Endometrium (tissue), 2 donors: ENCODE measurements at regions not wholly inside any gene's neighbourhood (a gene's known extent, or its start where the extent isn't known, plus 50 kb on each side); places are given as distances from the start of the nearest gene placed in this dataset.

Source experiments
- FAIRE-seq: peaks from 2 replicates; lab custom pipeline; 2012; peaks lifted over from hg19 to GRCh38; lab: Jason Lieb, UNC
- donor health status: control.
- donor health status: control.

DNA sequence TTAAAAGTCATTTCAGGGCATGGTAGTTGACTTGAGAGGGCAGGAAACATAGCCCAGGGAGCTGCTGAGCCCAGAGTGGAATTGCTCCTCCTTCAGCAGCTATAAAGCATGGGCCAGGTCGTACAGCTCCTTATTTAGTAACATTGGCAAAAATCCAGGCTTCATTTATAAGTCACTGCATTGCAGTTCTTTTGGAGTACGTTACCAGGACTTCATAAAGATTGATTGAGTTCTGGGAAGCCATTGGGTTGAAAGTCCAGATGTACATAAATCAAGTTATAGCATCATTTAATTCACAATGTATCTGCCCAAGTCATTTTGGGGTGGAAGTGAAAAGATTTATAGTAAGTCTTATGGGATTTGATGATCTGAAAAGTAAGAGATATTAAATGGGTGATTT lies 53.0 kb upstream of the ANKEF1 start:
- no peak for FAIRE-seq

DNA sequence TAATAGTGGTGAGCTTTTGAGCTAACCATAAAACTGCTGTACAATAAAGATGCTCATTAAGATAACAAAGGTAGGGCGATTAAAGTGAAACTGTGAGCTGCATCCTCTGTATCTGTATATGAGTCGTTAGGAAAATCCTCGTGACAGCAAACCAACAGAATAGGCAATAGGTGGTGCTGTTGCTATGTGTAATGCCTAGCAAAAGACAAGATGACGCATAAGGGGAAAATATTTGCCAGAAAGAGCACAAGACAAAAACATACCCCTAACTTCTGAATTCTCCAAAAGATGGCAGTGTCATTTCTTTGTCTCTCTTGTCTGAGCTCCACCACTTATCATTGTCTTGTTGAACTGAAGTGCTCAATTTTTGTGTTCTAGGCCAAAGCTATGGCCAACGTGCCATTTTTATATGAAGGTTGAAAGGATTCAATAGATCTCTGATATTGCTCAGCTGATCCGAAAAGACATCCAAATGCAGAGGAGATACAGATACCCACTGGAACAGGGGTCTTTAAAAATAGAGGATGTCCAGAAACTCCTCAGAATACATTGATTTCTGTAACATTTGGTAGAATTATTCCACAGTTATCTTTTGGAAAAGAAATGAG lies 56.3 kb upstream of the ANKEF1 start:
- peak; percentile 97 for FAIRE-seq

DNA sequence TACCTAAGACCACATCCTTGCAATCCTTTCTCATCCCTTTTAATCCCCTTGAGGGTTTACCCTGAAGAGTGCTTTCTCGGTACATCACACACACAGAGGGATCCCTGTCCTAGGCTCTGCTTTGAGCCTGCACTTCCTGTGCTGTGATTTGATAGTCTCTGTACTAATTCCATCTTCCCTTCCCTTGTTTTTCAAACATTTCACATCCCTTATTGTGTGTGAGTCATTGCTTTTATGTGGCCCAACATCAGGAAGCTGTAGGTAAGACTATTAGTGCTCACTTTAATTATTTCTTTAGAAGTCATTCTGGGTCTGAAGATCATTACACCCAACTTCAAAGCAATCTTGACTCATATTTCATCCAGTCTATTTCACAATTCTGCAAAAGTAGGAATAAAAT lies 57.2 kb upstream of the ANKEF1 start:
- no peak for FAIRE-seq

GRCh38 chr20:9974324-9974723 lies 60.5 kb upstream of the ANKEF1 start:
- no peak for FAIRE-seq

- no peak for FAIRE-seq
Measured at GRCh38 chr20:9971746-9972145, 63.0 kb upstream of the ANKEF1 start.

DNA sequence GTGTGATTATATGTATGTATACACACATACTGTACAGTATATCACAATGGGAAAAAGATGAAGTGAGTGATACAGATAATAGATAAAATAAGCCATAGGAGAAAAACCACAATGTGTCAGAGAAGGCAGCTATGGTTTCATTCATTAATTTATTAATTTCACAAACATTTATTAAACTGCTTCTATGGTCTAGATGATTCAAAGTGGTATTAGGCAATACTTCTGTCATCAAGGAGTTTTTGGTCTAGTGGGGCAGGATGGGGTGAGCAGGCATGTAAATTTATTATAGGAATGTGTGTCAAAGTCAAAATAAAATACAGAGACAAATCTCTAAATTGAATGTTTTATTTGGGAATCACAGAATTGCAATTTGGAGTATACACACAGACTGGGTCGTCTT lies 65.2 kb upstream of the ANKEF1 start:
- no peak for FAIRE-seq

GRCh38 chr20:9968015-9968414 lies 66.8 kb upstream of the ANKEF1 start:
- FAIRE-seq: no peak

- no peak for FAIRE-seq
Measured at GRCh38 chr20:9966966-9967365, 67.8 kb upstream of the ANKEF1 start.

DNA sequence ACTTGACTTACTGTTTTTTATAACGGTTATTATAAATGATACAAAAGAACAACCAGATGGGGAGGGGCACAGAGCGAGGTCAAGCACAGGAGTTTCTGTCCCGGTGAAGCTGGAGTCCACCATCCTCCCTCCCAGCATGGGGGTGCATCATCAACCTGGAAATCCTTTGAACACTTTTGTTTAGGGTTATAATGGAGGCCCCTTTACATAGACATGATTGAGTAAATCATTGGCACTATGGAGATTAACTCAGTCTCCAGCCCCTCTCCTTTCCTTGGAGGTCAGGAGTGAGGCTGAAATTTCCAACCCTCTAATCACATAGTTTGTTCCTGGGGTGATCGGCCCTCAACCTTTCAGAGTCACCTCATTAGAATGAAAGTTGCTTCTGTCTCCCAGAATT lies 71.8 kb upstream of the ANKEF1 start:
- no peak for FAIRE-seq

GRCh38 chr20:9958693-9959092 lies 76.1 kb upstream of the ANKEF1 start:
- no peak for FAIRE-seq

DNA sequence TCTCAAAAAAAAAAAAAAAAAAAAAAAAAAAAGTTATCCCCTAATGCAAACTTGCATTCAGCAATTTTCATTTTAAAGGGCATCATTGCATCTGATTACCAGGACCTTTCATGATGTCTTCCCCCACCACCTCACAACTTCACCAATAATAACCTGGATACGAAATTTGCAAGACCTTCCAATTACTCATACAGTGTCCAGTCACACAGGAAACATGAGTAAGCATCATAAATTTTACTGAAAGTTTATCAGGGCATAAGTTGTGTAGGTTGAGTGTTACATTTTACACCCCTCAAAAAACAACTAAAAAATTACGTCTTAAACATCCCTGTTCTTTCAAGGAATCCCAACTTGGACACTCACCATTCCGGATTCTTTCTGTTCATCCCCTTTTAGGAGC lies 79.1 kb upstream of the ANKEF1 start:
- FAIRE-seq: no peak

DNA sequence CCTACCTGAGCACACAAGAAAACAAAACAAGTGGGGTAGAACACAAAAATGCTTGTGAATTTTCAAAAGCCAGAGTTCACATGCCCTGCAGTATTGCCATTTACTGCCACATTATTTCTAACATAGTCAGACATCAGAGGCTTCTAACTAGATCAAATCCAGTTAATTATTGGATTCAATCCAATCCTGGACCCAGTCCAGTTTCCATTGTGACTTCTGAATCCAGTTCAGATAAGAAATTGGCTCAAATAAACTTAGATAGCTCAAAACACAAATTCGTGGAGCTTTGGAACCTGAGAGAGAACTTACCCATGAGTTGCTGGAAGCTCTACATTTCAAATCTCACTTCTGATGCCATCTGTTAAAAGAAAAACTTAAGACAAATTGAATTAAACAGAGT lies 85.2 kb upstream of the ANKEF1 start:
- FAIRE-seq: no peak

- no peak for FAIRE-seq
Measured at GRCh38 chr20:9945408-9945807, 89.4 kb upstream of the ANKEF1 start.

DNA sequence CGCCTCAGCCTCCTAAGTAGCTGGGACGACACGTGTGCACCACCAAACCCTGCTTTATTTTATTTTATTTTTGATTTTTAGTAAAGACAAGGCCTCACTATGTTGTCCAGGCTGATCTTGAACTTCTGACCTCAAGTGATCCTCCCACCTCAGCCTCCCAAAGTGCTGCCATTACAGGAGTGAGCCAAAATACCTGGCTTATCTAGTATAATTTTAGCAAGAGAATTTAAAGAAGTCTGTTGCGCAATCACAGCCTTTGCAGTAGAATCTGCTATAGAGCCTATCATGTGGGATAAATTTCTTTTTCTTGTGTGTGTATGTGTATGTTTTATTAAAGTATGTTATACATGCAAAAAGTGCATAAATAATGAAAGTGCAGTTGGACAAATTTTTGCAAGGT lies 92.1 kb upstream of the ANKEF1 start:
- FAIRE-seq: no peak

GRCh38 chr20:9940329-9940728 lies 94.5 kb upstream of the ANKEF1 start:
- no peak for FAIRE-seq

DNA sequence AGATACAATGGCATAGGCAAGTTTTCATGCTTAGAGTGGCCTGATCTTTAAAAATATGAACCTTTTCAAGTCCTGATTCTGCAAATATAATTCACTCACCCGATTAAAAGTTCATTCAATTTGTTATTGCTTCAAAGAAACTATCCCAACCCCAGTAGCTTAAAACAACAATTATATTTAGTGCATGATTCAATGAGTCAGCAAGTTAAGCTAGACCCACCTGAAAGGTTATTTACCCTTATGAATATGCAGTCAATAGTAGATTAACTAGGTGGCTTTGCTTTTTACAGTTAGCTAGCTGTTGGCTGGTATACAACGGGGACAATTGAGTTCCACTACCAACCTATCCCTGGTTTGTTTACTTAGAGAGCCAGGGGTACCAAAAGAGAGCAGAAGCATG lies 95.6 kb upstream of the ANKEF1 start:
- FAIRE-seq: no peak

- FAIRE-seq: no peak
Measured at GRCh38 chr20:9935285-9935684, 96.4 kb upstream of the PAK5 start.

DNA sequence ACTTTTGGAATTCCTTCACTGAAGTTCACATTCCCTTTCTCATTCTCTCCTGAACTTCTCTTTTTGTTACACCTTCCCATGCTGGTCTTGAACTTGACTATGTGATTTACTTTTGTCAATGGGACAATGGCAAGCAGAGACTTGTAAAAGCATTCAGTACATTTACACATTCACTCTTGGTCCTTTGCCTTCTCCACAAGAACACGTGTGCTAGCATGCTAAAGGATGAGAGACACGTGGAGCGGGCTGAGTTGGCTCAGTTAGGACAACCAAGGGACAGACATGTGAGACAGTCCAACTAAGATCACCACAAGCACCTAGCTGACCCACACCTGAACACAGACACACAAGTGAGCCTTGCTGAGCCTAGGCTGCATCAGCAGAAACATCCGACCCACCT lies 91.3 kb upstream of the PAK5 start:
- FAIRE-seq: no peak

DNA sequence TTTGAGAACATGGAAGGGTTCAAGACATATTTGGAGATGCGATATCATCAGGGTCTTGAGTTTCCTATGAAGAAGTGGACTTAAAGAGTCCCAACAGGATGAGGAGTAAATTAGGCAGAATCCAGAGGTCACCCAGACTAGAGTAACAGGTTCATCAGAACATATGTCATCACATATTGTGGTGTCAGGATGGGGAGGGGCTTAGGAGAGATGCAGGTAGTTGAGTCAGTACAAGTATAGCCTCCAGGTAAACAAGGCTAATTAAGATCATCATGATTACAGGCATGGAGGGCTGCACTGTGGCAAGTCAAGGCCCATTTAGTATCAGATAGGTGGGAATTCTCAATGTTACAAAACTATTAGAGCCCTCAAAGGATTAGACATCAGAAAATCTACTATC lies 90.1 kb upstream of the PAK5 start:
- no peak for FAIRE-seq

DNA sequence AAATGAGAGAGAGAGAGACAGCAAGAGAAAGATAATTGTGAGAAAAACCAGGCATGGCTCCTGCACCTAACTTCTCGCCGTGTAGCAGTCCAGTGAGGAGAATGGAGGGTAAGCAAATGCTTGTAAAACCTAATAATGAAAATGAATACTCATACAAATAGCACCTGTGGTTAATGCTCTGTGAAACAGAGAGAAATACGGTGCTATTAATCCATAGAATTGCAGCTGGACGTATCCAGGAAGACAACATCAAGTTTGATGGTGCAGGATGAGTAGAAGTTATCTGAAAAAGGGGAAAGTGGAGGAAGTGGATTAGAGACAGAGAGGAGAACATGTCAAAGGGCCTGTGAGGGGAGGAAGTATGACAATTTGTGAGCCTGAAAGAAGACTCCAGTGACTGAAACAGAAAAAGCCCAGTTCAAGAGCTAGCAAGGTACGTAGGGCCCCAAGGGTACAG lies 89.4 kb upstream of the PAK5 start:
- FAIRE-seq: no peak

- no peak for FAIRE-seq
Measured at GRCh38 chr20:9927224-9927623, 88.3 kb upstream of the PAK5 start.

DNA sequence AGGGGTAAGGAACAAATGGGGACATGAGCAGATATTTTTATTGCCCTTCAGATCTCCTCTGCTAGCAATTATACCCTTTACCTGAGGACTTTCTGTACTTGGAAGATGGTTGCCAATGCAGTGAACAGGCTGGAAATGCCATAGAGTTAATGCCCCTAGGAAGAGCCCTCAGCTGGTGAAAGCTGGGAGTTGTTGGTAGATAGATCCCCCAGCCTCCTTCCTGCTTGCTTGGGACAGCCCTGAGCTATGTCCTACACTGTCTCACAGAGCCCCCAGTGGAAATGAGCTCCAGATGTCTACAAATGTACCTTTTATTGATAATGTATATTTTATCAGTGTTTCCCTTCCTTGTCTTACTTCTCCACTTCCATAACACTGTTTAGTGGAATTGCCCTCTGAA lies 87.6 kb upstream of the PAK5 start:
- no peak for FAIRE-seq

GRCh38 chr20:9926007-9926406 lies 87.1 kb upstream of the PAK5 start:
- FAIRE-seq: no peak

- no peak for FAIRE-seq
Measured at GRCh38 chr20:9923648-9924047, 84.8 kb upstream of the PAK5 start.

DNA sequence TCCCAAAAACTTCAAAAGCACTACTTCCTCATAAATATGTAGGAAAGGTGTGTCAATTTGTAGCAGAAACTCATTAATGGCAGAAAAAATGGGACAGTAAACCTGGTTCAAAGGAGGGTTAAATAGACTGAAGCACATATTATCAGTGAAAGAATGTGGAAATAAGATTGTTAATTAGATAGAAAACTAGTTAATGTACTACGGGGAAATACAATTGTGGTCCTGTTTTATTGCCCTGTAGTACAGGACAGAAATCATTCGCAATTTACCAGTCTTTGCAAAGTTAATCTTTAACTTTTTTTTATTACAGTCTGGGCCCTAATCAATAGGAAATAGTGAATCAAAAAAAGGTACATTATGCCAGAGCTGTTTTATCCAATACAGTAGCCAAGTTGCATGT lies 82.0 kb upstream of the PAK5 start:
- no peak for FAIRE-seq
